Left lobe of liver (tissue), 2 donors: ENCODE measurements at regions not wholly inside any gene's neighbourhood (a gene's known extent, or its start where the extent isn't known, plus 50 kb on each side); places are given as distances from the start of the nearest gene placed in this dataset.
A peak's percentile ranks its signal among the peaks of the same experiment; 100 is the strongest.
"Not testable (repeated sequence)": the region's sequence is repeated elsewhere in the genome, so short reads cannot be mapped to it uniquely, and the experiment has no call there.

Source experiments
- ATAC-seq: fragments of 200-7000 bp; cut with Tn5 transposase; one replicate; pipeline ENCODE4 v1.9.1; 2020; ENCODE audit warnings: mild to moderate bottlenecking, moderate library complexity
- DNase-seq: peaks from one replicate; pipeline ENCODE4 v3.0.0-alpha.2; 2020; ENCODE audit warnings: low spot score
- donor health status: DM: no; HTN: no; CAD: no; lungs with moderate emphysema.
- donor health status: DM: no; HTN: yes; CAD: no.

DNA sequence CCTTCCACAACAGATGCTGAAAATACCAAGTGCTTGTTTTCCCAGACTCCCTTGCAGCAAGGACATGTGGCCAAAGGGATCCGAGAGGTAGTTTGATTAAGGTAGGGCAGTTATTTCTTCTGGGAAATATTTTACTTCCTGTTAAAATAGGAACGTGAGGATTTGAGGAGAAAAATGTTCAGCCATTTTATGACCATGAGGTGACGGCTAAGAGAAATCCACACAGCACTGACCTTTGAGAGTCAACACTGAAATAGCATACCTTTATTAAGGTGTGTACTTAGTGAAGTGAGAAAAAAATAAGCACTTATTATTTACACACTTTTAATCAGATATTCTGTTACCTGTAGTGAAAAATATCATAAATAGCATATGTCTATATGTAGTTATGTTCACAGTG is 133.9 kb downstream of the PPP1R3A start:
- no peak for DNase-seq
- no peak for ATAC-seq

- ATAC-seq = no peak
- no peak for DNase-seq
Observed at GRCh38 chr7:113784316-113784715, 134.5 kb downstream of the PPP1R3A start.

GRCh38 chr7:113783403-113783802 is 135.4 kb downstream of the PPP1R3A start:
- ATAC-seq (no peak), DNase-seq (no peak)

DNA sequence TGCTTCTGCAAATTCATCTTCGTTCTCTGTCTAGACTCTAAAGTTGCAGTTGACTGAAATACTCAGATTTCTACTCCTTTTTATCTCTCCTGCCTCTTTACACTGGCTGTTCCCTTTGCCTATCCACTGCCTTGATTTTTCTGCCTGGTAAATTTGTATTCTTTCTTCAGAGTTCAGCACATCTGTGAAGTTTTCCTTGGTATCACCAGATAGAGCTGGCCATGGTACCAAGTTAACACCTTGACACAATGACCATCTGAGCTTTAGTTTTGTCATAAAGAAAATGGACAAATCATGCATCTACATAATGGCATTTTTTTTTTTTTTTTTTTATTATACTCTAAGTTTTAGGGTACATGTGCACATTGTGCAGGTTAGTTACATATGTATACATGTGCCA is 143.0 kb downstream of the PPP1R3A start:
- ATAC-seq = no peak
- no peak for DNase-seq

- DNase-seq (no peak), ATAC-seq (no peak)
Observed at GRCh38 chr7:113775401-113775800, 143.4 kb downstream of the PPP1R3A start.

DNA sequence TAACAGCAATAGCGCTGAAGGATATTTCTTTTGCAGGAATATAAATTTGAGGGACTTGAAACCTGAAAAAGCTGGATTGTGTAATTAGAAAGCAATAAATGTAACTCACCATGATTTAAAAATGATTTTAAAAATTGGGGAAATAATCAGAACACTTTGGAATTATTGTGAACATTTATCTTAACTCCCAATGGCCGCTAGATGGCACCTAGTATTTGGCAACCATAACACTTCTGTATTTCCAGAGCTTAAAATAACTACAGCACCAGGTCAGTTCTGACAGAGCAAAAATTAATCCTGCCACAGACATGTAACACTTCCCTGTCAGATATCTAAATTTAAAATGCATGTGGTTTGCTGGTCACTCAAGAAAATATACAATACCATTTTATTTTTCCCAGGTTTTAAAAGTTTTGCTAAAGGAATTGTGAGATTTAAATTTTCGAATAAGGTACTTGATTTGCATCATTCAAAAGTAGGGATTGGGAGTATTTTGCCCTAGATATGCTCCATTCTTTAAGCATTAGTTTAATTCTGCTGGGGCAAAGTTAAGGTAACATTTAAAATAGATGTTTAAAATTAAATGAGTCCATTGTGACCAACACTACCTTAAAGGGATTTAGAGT is 144.5 kb downstream of the PPP1R3A start:
- DNase-seq (no peak), ATAC-seq (peak; percentile 87)

GRCh38 chr7:113770146-113770738 is 148.6 kb downstream of the PPP1R3A start:
- ATAC-seq = no peak
- DNase-seq = no peak

- ATAC-seq (no peak), DNase-seq (no peak)
Observed at GRCh38 chr7:113768387-113768786, 150.4 kb downstream of the PPP1R3A start.

DNA sequence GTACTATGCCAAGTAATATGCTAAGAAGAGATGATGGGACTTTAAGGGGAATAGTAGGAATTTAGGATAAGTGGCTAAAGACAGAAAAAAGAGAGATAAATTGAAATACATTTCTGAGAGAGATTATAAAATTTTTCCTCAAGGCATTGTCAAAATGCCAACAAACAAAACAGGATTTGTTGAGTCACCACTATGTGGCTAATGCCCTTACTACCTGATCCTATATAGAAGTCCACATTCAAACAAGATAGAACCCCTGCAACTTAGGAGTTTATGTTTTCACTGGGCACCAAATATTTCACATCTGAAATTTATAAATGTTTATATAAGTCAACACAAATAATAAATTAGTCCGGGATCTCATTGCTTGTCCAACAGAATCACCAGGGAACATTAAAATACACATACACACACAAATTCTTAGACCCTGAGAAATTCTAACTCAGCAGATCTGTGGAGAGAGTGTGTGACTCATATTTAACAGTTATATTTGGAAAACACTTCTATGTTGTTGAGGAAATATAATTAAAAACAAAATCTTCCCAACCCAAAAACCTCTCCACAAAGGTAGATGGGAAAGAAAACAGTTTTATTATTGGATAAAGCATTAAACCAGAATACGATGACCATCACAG is 154.3 kb downstream of the PPP1R3A start:
- no peak for DNase-seq
- no peak for ATAC-seq

DNA sequence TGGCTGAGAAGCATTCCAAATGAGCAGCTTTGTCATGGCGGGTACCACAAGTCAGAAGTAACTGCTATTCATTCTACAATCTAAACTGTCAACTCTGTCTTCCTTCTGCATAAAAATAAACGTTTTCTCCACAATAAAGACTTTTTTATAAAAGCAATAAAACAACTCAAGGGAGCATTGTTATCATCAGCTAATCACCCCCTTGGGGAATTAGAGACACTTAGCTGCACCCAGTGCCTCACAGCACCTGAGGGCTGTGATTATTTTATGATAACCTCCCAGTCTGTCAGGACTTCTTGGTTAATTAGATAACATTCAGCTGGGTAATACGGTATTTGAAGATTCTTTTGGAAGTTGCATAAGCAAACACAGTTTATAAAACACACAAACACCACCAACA is 155.6 kb downstream of the PPP1R3A start:
- ATAC-seq (no peak), DNase-seq (no peak)

- ATAC-seq = peak; percentile 87
- no peak for DNase-seq
Observed at GRCh38 chr7:113756250-113756649, 162.6 kb downstream of the PPP1R3A start.

DNA sequence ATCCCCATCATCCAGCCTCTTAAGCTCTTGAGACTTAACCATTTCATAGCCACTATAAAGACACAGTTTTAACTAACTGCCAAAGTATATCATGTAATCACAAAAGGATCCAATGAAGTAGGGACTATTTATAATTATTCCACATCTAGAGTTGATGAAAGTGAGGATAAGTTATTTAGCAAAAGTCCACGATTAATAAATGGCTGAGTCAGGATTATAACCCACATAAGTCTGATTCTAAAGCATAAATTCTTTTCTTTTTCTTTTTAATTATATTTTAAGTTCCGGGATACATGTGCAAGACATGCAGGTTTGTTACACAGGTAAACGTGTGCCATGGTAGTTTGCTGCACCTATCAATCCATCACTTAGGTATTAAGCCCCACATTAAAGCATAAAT is 166.1 kb downstream of the PPP1R3A start:
- no peak for ATAC-seq
- DNase-seq = no peak

DNA sequence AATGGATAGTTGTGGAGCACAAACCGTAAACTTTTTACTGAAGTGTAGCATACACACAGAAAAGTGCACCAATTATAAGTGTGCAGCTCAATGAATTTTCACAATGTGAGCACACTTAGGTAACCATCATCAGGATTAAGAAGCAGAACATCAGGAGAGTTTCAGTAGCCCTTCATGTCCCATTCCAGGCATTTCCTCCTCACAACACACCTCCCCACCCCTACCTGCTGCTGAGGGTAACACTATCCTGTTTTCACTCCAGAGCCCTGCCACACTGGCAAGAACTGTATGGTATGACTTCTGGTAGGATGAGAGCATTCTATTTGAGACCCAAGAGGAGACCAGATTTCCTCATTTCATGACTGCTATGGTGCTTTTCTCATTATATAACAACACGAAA is 166.5 kb downstream of the PPP1R3A start:
- DNase-seq = no peak
- no peak for ATAC-seq

DNA sequence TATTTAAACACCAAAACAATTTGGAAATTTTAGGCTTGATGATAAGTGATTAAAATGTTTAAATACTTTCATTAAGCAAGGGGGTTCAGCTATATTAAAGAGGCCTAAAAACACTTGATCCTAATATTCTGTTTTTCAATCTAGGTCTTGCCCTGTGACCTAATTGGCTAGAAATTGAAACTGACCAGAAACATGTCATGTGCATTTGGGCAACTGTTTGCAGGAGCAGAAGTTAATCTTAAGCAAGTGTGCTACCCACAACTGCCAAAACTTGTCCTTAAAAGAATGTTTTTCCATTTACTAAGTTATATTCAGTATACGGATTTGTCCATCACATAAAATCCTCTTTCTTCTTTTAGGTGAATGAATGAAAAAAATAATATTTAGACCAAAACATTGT is 167.3 kb downstream of the PPP1R3A start:
- DNase-seq (no peak), ATAC-seq (peak; percentile 77)

- ATAC-seq, DNase-seq: not testable (repeated sequence)
Observed at GRCh38 chr7:113748385-113748784, 170.4 kb downstream of the PPP1R3A start.

- ATAC-seq, DNase-seq: not testable (repeated sequence)
Observed at GRCh38 chr7:113742946-113743431, 175.8 kb downstream of the PPP1R3A start.

DNA sequence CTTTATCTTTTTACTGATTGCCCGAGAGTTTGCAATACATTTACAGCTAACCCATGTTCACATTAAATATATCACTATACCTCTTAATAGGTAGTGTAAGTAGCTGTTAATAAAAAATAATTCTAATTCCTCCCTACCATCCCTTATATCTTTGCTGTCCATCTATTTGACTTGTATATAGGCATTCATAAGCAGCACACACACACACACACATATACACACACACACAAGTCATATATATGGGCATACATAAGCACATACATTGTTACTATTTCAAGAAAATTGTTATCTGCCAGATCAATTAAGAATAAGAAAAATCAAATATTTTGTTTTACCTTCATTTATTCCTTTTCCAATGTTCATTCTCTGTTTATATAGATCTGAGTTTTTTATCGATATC is 176.4 kb downstream of the PPP1R3A start:
- ATAC-seq (no peak), DNase-seq (no peak)

DNA sequence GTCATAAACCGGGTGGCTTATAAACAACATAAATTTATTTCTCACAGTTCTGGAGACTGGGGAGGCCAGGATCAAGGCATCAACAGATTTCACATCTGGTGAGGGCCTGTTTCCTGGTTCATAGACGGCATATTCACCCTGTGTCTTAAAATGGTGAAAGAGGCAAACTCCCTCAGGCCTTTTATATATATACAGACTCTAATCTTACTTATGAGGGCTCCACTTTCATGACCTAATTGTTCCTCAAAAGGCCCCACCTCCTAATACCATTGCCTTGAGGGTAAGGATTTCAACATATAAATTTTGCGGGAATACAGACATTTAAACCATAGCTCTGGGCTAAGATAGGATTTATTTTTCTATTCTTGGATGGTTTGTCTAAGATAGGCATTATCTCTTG is 187.2 kb downstream of the PPP1R3A start:
- DNase-seq (no peak), ATAC-seq (no peak)

DNA sequence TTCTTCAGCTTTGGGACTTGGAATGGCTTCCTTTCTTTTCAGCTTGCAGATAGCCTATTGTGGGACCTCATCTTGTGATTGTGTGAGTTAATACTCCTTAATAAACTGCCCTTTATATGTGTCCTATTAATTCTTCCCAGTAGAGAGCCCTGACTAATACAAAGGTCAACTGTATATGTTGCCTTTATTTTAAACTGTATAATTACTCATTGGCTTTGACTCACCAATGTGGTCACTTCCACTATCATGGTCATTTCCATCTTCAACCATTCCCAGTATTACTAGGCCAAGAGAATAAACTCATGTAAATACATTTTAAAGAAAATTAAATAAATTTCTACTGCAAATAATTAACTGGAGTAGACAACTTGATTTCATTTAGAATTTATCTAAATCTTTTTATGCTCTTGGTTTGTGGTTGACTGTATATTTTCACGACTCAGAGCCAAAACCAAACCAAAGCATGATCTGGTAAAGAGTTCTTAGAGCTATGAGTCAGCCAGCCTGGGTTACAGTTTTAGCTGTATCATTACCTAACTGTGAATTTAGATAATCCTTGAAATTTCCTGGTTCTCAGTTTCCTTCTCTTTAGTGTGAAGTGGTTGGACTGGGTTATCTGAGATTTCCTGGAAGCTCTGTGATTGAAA is 188.4 kb downstream of the PPP1R3A start:
- DNase-seq (no peak), ATAC-seq (no peak)

DNA sequence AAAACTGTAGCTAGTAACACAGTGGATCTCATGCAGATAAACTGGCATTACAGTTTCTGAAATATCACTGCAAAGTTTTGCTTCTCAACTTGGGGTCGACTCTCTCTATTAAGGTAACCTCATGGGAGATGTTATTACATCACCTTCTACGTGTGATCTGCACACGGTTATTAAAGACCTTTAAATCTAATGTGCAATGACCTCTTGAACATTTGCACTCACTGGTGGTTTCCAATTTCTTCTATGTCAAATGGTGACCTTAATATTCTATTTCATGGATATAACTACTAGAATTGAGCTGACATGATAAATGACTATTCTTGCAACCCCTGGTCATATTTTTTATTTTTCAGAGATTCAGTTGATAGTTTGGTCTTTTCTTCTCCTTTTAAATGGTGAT is 191.3 kb downstream of the PPP1R3A start:
- ATAC-seq (no peak), DNase-seq (no peak)

DNA sequence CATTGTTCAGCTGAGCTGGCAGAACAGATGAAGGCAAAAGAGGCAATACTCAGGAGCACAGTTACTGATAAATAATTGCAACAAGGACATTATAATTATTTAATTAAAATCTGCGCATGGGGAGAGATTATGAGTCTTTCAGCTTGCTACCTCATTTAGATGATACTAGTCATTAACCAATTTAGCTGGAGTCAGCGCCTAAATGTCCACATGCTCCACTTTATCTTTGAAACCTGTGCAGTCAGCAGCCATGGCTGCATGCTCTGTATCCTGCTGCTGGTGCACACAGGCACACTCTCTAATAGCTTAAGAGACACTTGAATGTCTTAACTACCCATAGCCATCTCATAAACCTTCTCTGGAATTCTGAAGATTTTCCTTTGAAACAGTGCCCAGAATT is 196.8 kb downstream of the PPP1R3A start:
- DNase-seq = no peak
- ATAC-seq = no peak

GRCh38 chr7:113717739-113718138 is 201.1 kb downstream of the PPP1R3A start:
- ATAC-seq = no peak
- DNase-seq = no peak
